GM03348 (cell line): ENCODE measurements at regions not wholly inside any gene's neighbourhood (a gene's known extent, or its start where the extent isn't known, plus 50 kb on each side); places are given as distances from the start of the nearest gene placed in this dataset.
A peak's percentile ranks its signal among the peaks of the same experiment; 100 is the strongest.

Experiments
- DNase-seq: peaks from one replicate; pipeline ENCODE4 v3.0.0; 2012; ENCODE audit warnings: low spot score

GRCh38 chr11:33412241-33412640, 155.1 kb downstream of the HIPK3 start:
- DNase-seq = peak; percentile 14

- DNase-seq = no peak
Observed at GRCh38 chr11:33411751-33412150, 154.6 kb downstream of the HIPK3 start.

DNA sequence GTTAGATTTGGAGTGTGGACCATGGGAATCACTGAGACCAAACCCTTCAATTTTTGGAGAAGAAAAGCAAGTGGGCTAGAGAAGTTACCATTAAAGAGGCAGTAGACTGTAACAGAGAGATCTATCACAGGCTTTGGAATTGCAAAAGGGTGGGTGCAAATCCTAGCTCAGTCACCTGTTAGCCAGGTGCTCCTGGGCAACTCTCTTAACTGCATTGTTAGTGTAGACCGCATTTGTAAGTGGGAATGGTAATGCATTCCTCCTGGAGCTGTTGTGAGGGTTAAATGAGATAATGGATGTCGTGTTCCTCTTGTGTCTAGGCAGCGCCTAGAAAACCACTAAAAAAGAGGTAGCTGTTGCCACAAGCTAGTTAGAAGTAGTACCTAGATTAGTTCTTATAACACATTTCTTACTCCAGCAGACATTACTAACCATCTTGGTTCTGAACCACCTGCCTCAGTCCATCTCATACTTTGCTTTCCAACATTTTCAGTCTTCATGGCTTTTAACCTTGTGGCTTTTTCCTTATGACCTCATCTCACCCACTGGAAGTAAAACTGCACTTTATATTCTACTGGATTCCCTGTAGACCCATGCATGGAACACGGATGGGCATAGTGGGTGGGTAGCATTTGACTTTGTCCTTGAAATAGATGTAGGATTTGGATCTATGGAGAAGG, 153.0 kb downstream of the HIPK3 start:
- no peak for DNase-seq
